Right renal cortex interstitium (tissue), 3 donors: ENCODE measurements at regions not wholly inside any gene's neighbourhood (a gene's known extent, or its start where the extent isn't known, plus 50 kb on each side); places are given as distances from the start of the nearest gene placed in this dataset.
"Not testable (repeated sequence)": the region's sequence is repeated elsewhere in the genome, so short reads cannot be mapped to it uniquely, and the experiment has no call there.

Source experiments
- DNase-seq, 3 donors: peaks; one replicate each; pipeline ENCODE4 v3.0.0-alpha.2; 2013; ENCODE audit warnings: low read depth in 3 of 3, low spot score in 2 of 3

- no peak for DNase-seq
Measured at GRCh38 chr6:146981981-146982380, 222.2 kb upstream of the STXBP5 start.

GRCh38 chr6:146984251-146984924, 219.8 kb upstream of the STXBP5 start:
- DNase-seq = no peak

DNA sequence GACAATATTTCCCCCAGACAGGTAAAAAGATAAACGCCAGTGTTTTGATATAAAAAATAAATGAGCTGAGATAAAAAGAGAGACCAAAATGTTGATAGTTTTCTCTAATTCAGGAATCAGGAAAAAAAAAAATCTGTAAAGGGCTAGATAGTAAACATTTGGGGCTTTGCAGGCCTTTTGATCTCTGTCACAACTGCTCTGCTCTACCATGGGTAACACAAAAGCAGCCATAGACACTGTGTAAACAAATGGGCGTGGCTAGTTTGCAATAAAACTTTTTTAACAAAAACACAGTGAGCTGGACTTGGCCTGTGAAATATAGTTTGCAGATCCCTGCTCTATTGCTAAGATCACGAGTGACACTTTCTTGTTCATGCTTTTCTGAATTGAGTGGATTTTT, 219.1 kb upstream of the STXBP5 start:
- no peak for DNase-seq

- no peak for DNase-seq
Measured at GRCh38 chr6:146985966-146986365, 218.3 kb upstream of the STXBP5 start.

DNA sequence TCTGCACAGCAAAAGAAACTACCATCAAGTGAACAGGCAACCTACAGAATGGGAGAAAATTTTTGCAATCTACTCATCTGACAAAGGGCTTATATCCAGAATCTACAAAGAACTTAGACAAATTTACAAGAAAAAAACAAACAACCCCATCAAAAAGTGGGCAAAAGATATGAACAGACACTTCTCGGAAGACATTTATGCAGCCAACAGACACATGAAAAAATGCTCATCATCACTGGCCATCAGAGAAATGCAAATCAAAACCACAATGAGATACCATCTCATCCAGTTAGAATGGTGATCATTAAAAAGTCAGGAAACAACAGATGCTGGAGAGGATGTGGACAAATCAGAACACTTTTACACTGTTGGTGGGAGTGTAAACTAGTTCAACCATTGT, 216.3 kb upstream of the STXBP5 start:
- not testable (repeated sequence) for DNase-seq

- DNase-seq = no peak
Measured at GRCh38 chr6:146989860-146990259, 214.4 kb upstream of the STXBP5 start.

GRCh38 chr6:146990284-146990683, 213.9 kb upstream of the STXBP5 start:
- DNase-seq = no peak

DNA sequence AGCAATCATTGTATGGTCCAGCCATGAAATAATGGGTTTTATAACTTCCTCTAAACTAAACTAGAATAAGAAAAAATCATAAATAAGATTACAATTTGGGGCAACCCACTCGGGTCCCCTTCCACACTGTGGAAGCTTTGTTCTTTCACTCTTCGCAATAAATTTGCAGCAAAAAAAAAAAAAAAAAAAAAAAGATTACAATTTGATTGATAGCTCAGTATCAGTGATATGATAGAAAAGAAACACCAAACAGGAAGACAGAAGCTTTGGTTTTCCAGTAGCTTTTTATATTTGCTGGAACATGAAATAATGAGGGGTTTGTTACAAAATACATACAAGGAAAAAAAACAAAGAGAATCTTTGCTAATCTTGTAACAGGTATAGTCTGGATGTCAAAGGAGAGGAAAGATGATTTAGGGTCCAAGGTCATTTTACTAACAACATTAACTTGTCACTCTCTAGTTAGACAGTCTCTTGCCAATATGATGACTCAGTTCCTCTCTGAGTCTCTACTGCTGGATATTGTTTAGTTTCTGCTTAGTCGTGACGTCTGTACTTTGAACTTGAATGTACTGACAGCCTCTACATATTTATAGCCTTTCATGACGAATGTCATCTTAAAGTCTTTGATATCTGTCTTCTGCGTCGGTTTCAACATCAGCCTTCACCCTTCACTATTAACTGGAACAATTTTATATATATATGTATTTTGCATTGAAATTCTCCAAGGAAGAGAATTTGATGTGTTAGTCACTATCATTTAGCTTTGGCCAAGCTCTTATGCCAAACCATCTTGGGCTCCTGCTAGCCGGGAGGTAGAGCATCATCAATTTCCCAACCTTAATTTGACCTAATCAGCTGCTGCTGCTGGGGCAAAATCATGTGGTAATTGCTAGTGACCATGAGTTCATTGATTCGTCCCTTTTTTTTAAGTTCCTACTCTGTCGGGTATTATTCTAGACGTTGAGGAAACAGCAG, 213.1 kb upstream of the STXBP5 start:
- no peak for DNase-seq

GRCh38 chr6:146997062-146997461, 207.2 kb upstream of the STXBP5 start:
- DNase-seq = no peak

- DNase-seq = no peak
Measured at GRCh38 chr6:146999766-147000165, 204.5 kb upstream of the STXBP5 start.

- DNase-seq = no peak
Measured at GRCh38 chr6:147000545-147001488, 203.4 kb upstream of the STXBP5 start.

DNA sequence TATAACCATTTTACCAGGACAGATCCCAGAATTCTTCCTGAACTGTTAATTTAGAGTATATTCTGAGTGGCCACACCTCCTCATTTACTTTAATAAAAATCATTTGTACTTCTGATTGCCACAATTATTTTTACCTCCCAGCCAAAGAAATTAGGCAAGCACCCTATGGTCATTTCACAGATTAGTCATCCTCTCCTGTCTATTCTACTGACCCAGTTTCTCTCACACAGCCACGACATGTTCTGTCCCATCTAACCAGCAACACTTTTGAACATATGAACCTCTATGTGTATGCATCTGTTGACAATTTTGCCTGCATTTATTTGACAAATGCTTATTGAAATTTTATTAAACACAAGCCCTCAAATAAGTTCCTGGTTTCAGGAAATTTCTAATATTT, 202.6 kb upstream of the STXBP5 start:
- DNase-seq = no peak

GRCh38 chr6:147003186-147003585, 201.0 kb upstream of the STXBP5 start:
- no peak for DNase-seq

- DNase-seq = no peak
Measured at GRCh38 chr6:147005499-147005898, 198.7 kb upstream of the STXBP5 start.

GRCh38 chr6:147007441-147007840, 196.8 kb upstream of the STXBP5 start:
- DNase-seq = no peak

- DNase-seq = no peak
Measured at GRCh38 chr6:147009358-147009757, 194.9 kb upstream of the STXBP5 start.

- no peak for DNase-seq
Measured at GRCh38 chr6:147015674-147016073, 188.5 kb upstream of the STXBP5 start.

GRCh38 chr6:147016440-147016839, 187.8 kb upstream of the STXBP5 start:
- DNase-seq = no peak

GRCh38 chr6:147017153-147017552, 187.1 kb upstream of the STXBP5 start:
- DNase-seq = no peak

GRCh38 chr6:147019001-147019400, 185.2 kb upstream of the STXBP5 start:
- no peak for DNase-seq

GRCh38 chr6:147022041-147022440, 182.2 kb upstream of the STXBP5 start:
- DNase-seq = no peak
